ENCODE measurements at regions not wholly inside any gene's neighbourhood (a gene's known extent, or its start where the extent isn't known, plus 50 kb on each side); places are given as distances from the start of the nearest gene placed in this dataset.
A peak's percentile ranks its signal among the peaks of the same experiment; 100 is the strongest.

GRCh38 chr2:199025146-199025545 is 432.6 kb downstream of the SATB2 start:
- no peaks in the 10 kb centered on the region for H3K4me1 ChIP-seq (replicated peaks; ENCODE audit: insufficient read depth)
- H3K27me3 ChIP-seq (ENCODE audit: insufficient read depth, low read depth), result no peaks in the 10 kb centered on the region
- no peaks in the 10 kb centered on the region for H3K36me3 ChIP-seq (ENCODE audit: low read depth)
- CTCF ChIA-PET, result no interaction called here
- TF ChIP-seq EZH2 (IDR thresholded peaks at IDR 0.05; ENCODE audit: low read depth) (no peak), CTCF (conservative IDR thresholded peaks at IDR 0.05) (no peak)
- no peak overlapping the region for H3K4me3 ChIP-seq
- POLR2A ChIA-PET (ENCODE audit: unreplicated experiment), result no interaction called here
- no peaks in the 10 kb centered on the region for H3F3A ChIP-seq (ENCODE audit: insufficient read depth, low read depth)
- H3K79me2 ChIP-seq (ENCODE audit: low read depth), result no peaks in the 10 kb centered on the region
- no TSS peak for BruUV-seq (replicated peaks)
- H3K9me3 ChIP-seq (ENCODE audit: insufficient read depth, low read depth), result no peaks in the 10 kb centered on the region
- H3K27ac ChIP-seq, result no peak overlapping the region
- intact Hi-C loops (cut with micrococcal nuclease; ENCODE audit: unreplicated experiment), result no loop called here
- H4K20me1 ChIP-seq (ENCODE audit: insufficient read depth), result no peaks in the 10 kb centered on the region
- no peak overlapping the region for H3K4me2 ChIP-seq
- DNase-seq, result no peak
- H3K9me2 ChIP-seq (ENCODE audit: insufficient read depth), result no peaks in the 10 kb centered on the region
- no peak overlapping the region for H2AFZ ChIP-seq

- Histone ChIP-seq H2AFZ (no peak overlapping the region), H4K20me1 (ENCODE audit: insufficient read depth) (no peaks in the 10 kb centered on the region), H3F3A (ENCODE audit: insufficient read depth, low read depth) (no peaks in the 10 kb centered on the region), H3K9me2 (ENCODE audit: insufficient read depth) (no peaks in the 10 kb centered on the region), H3K36me3 (ENCODE audit: low read depth) (no peaks in the 10 kb centered on the region), H3K27me3 (ENCODE audit: insufficient read depth, low read depth) (no peaks in the 10 kb centered on the region), H3K4me3 (no peak overlapping the region), H3K79me2 (ENCODE audit: low read depth) (no peaks in the 10 kb centered on the region), H3K4me2 (no peak overlapping the region), H3K27ac (no peak overlapping the region), H3K4me1 (replicated peaks; ENCODE audit: insufficient read depth) (no peaks in the 10 kb centered on the region), H3K9me3 (ENCODE audit: insufficient read depth, low read depth) (no peaks in the 10 kb centered on the region)
- CTCF ChIA-PET, result interaction anchor here (0.6 kb wide), 1 partner anchor 579 kb away, joined by 6 read pairs; no protein-coding TSS in a partner anchor
- no TSS peak for BruUV-seq (replicated peaks)
- TF ChIP-seq CTCF (conservative IDR thresholded peaks at IDR 0.05) (no peak), EZH2 (IDR thresholded peaks at IDR 0.05; ENCODE audit: low read depth) (no peak)
- DNase-seq, result no peak
- intact Hi-C loops (cut with micrococcal nuclease; ENCODE audit: unreplicated experiment), result no loop called here
- POLR2A ChIA-PET (ENCODE audit: unreplicated experiment), result no interaction called here
Observed at GRCh38 chr2:199024224-199024623, 433.5 kb downstream of the SATB2 start.

GRCh38 chr2:199019898-199020507 is 437.7 kb downstream of the SATB2 start:
- H3K27ac ChIP-seq, result no peak overlapping the region
- ChIA-PET CTCF (no interaction called here), POLR2A (ENCODE audit: unreplicated experiment) (no interaction called here)
- H3K9me2 ChIP-seq (ENCODE audit: insufficient read depth), result no peaks in the 10 kb centered on the region
- intact Hi-C loops (cut with micrococcal nuclease; ENCODE audit: unreplicated experiment), result no loop called here
- H3K27me3 ChIP-seq (ENCODE audit: insufficient read depth, low read depth), result no peaks in the 10 kb centered on the region
- DNase-seq, result no peak
- no TSS peak for BruUV-seq (replicated peaks)
- H3K4me1 ChIP-seq (replicated peaks; ENCODE audit: insufficient read depth), result no peaks in the 10 kb centered on the region
- H3K4me3 ChIP-seq, result no peak overlapping the region
- no peak overlapping the region for H2AFZ ChIP-seq
- no peak overlapping the region for H3K4me2 ChIP-seq
- no peaks in the 10 kb centered on the region for H3K36me3 ChIP-seq (ENCODE audit: low read depth)
- H3K9me3 ChIP-seq (ENCODE audit: insufficient read depth, low read depth), result no peaks in the 10 kb centered on the region
- H3K79me2 ChIP-seq (ENCODE audit: low read depth), result no peaks in the 10 kb centered on the region
- TF ChIP-seq CTCF (conservative IDR thresholded peaks at IDR 0.05), result peak; percentile 60; the same call in 1 of the 2 replicates
- no peak for TF ChIP-seq EZH2 (IDR thresholded peaks at IDR 0.05; ENCODE audit: low read depth)
- no peaks in the 10 kb centered on the region; the same call in 1 of the 2 replicates for H4K20me1 ChIP-seq (ENCODE audit: insufficient read depth)
- no peaks in the 10 kb centered on the region for H3F3A ChIP-seq (ENCODE audit: insufficient read depth, low read depth)

Data from PC-9 (cell line).